Gastroesophageal sphincter (tissue), 3 donors: ENCODE measurements at regions not wholly inside any gene's neighbourhood (a gene's known extent, or its start where the extent isn't known, plus 50 kb on each side); places are given as distances from the start of the nearest gene placed in this dataset.
"Not testable (repeated sequence)": the region's sequence is repeated elsewhere in the genome, so short reads cannot be mapped to it uniquely, and the experiment has no call there.

Experiments
- CTCF ChIP-seq, 4 experiments: fragments of 200-600 bp in 2 of 4; fragments of 450-650 bp in 2 of 4; sonication (generic) in 1 of 4; IDR thresholded peaks; one replicate each; pipeline ENCODE4 v1.5.1; 2017 to 2019; ENCODE audit warnings: antibody characterized with exemption in 4 of 4, mild to moderate bottlenecking in 2 of 4, moderate library complexity in 2 of 4
- EP300 ChIP-seq: sonication (generic); formaldehyde crosslinking; IDR thresholded peaks from one replicate; pipeline ENCODE4 v1.6.1; 2017; ENCODE audit warnings: antibody characterized with exemption, mild to moderate bottlenecking
- POLR2AphosphoS5 ChIP-seq: sonication (generic); formaldehyde crosslinking; IDR thresholded peaks from one replicate; pipeline ENCODE4 v1.6.1; 2017; ENCODE audit warnings: antibody characterized with exemption

GRCh38 chr21:16224756-16225155, 495.0 kb downstream of the USP25 start:
- TF ChIP-seq CTCF (IDR thresholded peaks at IDR 0.05); POLR2AphosphoS5; EP300: not testable (repeated sequence)
